ENCODE measurements at regions not wholly inside any gene's neighbourhood (a gene's known extent, or its start where the extent isn't known, plus 50 kb on each side); places are given as distances from the start of the nearest gene placed in this dataset.
A peak's percentile ranks its signal among the peaks of the same experiment; 100 is the strongest.
"Not testable (repeated sequence)": the region's sequence is repeated elsewhere in the genome, so short reads cannot be mapped to it uniquely, and the experiment has no call there.

DNA sequence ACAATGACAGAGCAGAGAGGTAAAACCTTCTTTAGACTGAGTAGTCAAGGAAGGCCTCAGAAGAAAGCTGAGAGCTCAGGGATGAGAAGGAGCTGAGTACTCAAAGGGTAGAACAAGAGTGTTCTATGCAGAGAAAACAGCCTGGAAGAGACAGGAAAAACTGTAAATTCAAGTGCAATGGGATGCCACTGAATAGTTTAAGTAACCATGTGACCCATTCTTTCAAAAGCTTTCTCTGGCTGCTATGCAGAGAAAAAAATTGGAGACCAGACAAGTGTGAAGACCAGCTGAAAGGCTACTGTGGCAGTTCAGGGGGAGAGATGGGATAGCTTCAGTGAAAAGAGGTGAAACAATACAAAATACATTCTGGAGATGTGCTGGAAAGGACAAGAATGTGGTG is 61.3 kb upstream of the RNF38 start:
- DNase-seq, result peak; percentile 14

- not testable (repeated sequence) for DNase-seq
Measured at GRCh38 chr9:36458430-36458915, 58.4 kb upstream of the RNF38 start.

- no peak for DNase-seq
Measured at GRCh38 chr9:36457836-36458429, 57.9 kb upstream of the RNF38 start.

DNA sequence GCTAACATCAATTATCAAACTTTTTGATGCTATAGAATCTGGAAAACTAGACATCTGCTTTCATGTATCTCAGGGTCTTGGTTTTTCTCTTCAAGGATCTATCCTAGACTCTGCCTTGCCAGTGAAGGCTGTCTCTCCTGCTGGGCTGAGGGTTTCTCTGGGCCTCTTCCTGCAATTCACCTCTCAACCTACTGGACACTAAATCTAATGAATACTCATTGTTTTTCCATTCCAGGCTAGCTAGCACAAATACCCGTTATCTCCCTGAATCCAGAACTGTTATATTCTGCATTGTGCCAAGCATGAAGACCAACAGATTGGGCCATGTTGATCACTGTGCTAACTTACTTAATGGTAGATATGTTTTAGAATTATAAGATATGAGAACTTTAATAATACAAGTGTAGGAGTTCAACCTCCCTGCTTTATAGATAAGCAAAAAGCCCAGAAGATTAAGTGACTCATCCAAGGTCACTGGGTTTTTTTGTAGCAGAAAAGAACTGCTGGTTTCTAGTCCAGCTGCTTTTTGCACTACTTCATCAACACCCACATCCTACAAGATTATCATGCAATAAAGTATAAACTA is 56.5 kb upstream of the RNF38 start:
- no peak for DNase-seq

GRCh38 chr9:36451949-36452348 is 51.9 kb upstream of the RNF38 start:
- no peak for DNase-seq

DNA sequence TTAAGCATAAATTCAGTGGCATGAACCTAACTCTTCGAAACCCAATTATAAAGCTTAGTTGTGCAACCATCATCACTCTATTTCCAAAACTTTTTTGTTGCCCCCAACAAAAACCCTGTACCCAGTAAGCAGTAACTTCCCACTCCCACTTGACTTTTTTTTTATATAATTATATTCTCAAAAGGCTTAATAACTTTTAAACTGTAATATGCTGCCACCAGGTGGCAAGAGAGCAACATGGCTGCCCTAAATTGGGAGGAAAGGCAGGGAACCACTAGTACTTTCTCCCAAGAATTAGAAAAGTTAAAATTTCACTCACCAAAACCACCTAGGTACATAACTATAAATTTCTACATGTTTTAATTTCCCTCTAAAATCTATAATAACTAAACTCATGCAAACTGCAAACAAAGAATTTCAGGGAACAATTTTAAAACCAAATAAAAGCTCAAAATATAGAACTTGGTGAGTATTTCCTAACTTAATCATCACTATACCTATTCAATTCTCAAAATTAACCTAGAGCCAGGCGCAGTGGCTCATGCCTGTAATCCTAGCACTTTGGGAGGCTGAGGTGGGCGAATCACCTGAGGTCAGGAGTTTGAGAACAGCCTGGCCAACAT is 50.2 kb upstream of the RNF38 start:
- peak; percentile 38 for DNase-seq
